Skeletal muscle satellite cell (primary cell): ENCODE measurements at regions not wholly inside any gene's neighbourhood (a gene's known extent, or its start where the extent isn't known, plus 50 kb on each side); places are given as distances from the start of the nearest gene placed in this dataset.

Source experiments
- H3K27me3 ChIP-seq: 2 replicates; pipeline ENCODE4 v1.7.0; 2013; ENCODE audit warnings: low read length; ENCODE audit not compliant: control insufficient read depth, insufficient read depth
- H3K36me3 ChIP-seq: 2 replicates; pipeline ENCODE4 v1.7.0; 2013; ENCODE audit warnings: mild to moderate bottlenecking, control low read depth, low read length; ENCODE audit not compliant: insufficient read depth
- H3K4me1 ChIP-seq: 2 replicates; pipeline ENCODE4 v1.7.0; 2013; ENCODE audit warnings: low read length; ENCODE audit not compliant: control insufficient read depth, insufficient read depth
- H3K4me2 ChIP-seq: 2 replicates; pipeline ENCODE4 v1.7.0; 2013; ENCODE audit warnings: mild to moderate bottlenecking, low read length
- H3K4me3 ChIP-seq: 2 replicates; pipeline ENCODE4 v1.7.0; 2013; ENCODE audit warnings: low read length
- H3K9ac ChIP-seq: 2 replicates; pipeline ENCODE4 v1.7.0; 2013; ENCODE audit warnings: mild to moderate bottlenecking, low read depth, low read length, moderate library complexity
- H3K9me3 ChIP-seq: replicated peaks from 2 replicates; pipeline ENCODE4 v1.7.0; 2013; ENCODE audit warnings: mild to moderate bottlenecking, control low read depth, low read length

- H3K27me3 ChIP-seq, result no peaks in the 10 kb centered on the region
- H3K9ac ChIP-seq, result no peak overlapping the region
- no peaks in the 10 kb centered on the region for H3K9me3 ChIP-seq
- H3K36me3 ChIP-seq, result no peaks in the 10 kb centered on the region
- no peaks in the 10 kb centered on the region for H3K4me1 ChIP-seq
- H3K4me2 ChIP-seq, result no peak overlapping the region
- no peak overlapping the region for H3K4me3 ChIP-seq
Measured at GRCh38 chr12:98037401-98038140, 477.8 kb upstream of the TMPO start.

- H3K36me3 ChIP-seq, result no peaks in the 10 kb centered on the region
- no peaks in the 10 kb centered on the region for H3K4me1 ChIP-seq
- no peak overlapping the region for H3K4me3 ChIP-seq
- no peaks in the 10 kb centered on the region for H3K9me3 ChIP-seq
- no peaks in the 10 kb centered on the region for H3K27me3 ChIP-seq
- H3K9ac ChIP-seq, result no peak overlapping the region
- no peak overlapping the region for H3K4me2 ChIP-seq
Measured at GRCh38 chr12:98042668-98043067, 472.7 kb upstream of the TMPO start.

GRCh38 chr12:98045395-98045794 lies 470.0 kb upstream of the TMPO start:
- H3K4me2 ChIP-seq, result no peak overlapping the region
- H3K36me3 ChIP-seq, result no peaks in the 10 kb centered on the region
- no peaks in the 10 kb centered on the region for H3K9me3 ChIP-seq
- H3K9ac ChIP-seq, result no peak overlapping the region
- no peaks in the 10 kb centered on the region for H3K27me3 ChIP-seq
- no peak overlapping the region for H3K4me3 ChIP-seq
- H3K4me1 ChIP-seq, result no peaks in the 10 kb centered on the region

GRCh38 chr12:98048326-98048725 lies 467.1 kb upstream of the TMPO start:
- Histone ChIP-seq H3K9ac (no peak overlapping the region), H3K4me2 (no peak overlapping the region), H3K36me3 (no peaks in the 10 kb centered on the region), H3K4me3 (no peak overlapping the region), H3K4me1 (no peaks in the 10 kb centered on the region), H3K27me3 (no peaks in the 10 kb centered on the region), H3K9me3 (no peaks in the 10 kb centered on the region)

- Histone ChIP-seq H3K4me3 (no peak overlapping the region), H3K36me3 (no peaks in the 10 kb centered on the region), H3K4me1 (no peaks in the 10 kb centered on the region), H3K4me2 (no peak overlapping the region), H3K27me3 (no peaks in the 10 kb centered on the region), H3K9me3 (no peaks in the 10 kb centered on the region), H3K9ac (no peak overlapping the region)
Measured at GRCh38 chr12:98053202-98053601, 462.2 kb upstream of the TMPO start.

GRCh38 chr12:98057701-98058100 lies 457.7 kb upstream of the TMPO start:
- Histone ChIP-seq H3K9me3 (no peaks in the 10 kb centered on the region), H3K4me2 (no peak overlapping the region), H3K9ac (no peak overlapping the region), H3K4me3 (no peak overlapping the region), H3K36me3 (no peaks in the 10 kb centered on the region), H3K27me3 (no peaks in the 10 kb centered on the region), H3K4me1 (no peaks in the 10 kb centered on the region)

GRCh38 chr12:98058213-98058612 lies 457.2 kb upstream of the TMPO start:
- Histone ChIP-seq H3K4me3 (no peak overlapping the region), H3K4me2 (no peak overlapping the region), H3K36me3 (no peaks in the 10 kb centered on the region), H3K4me1 (no peaks in the 10 kb centered on the region), H3K27me3 (no peaks in the 10 kb centered on the region), H3K9ac (no peak overlapping the region), H3K9me3 (no peaks in the 10 kb centered on the region)

- no peak overlapping the region for H3K9ac ChIP-seq
- no peaks in the 10 kb centered on the region for H3K9me3 ChIP-seq
- H3K4me3 ChIP-seq, result no peak overlapping the region
- no peaks in the 10 kb centered on the region for H3K4me1 ChIP-seq
- no peaks in the 10 kb centered on the region for H3K36me3 ChIP-seq
- H3K27me3 ChIP-seq, result no peaks in the 10 kb centered on the region
- no peak overlapping the region for H3K4me2 ChIP-seq
Measured at GRCh38 chr12:98058838-98059237, 456.6 kb upstream of the TMPO start.

GRCh38 chr12:98059659-98060343 lies 455.6 kb upstream of the TMPO start:
- no peak overlapping the region for H3K9ac ChIP-seq
- no peak overlapping the region for H3K4me3 ChIP-seq
- H3K27me3 ChIP-seq, result no peaks in the 10 kb centered on the region
- H3K9me3 ChIP-seq, result no peaks in the 10 kb centered on the region
- no peaks in the 10 kb centered on the region for H3K36me3 ChIP-seq
- H3K4me2 ChIP-seq, result no peak overlapping the region
- no peaks in the 10 kb centered on the region for H3K4me1 ChIP-seq

GRCh38 chr12:98060411-98060810 lies 455.0 kb upstream of the TMPO start:
- Histone ChIP-seq H3K4me2 (no peak overlapping the region), H3K36me3 (no peaks in the 10 kb centered on the region), H3K4me3 (no peak overlapping the region)

GRCh38 chr12:98062464-98063245 lies 452.7 kb upstream of the TMPO start:
- no peak overlapping the region for H3K4me3 ChIP-seq
- H3K4me1 ChIP-seq, result no peaks in the 10 kb centered on the region
- no peaks in the 10 kb centered on the region for H3K27me3 ChIP-seq
- no peaks in the 10 kb centered on the region for H3K36me3 ChIP-seq
- H3K9ac ChIP-seq, result no peak overlapping the region
- no peaks in the 10 kb centered on the region for H3K9me3 ChIP-seq
- H3K4me2 ChIP-seq, result no peak overlapping the region

More at GRCh38 chr12:98060411-98060810, 455.0 kb upstream of the TMPO start:
- no peak overlapping the region for H3K9ac ChIP-seq
- H3K9me3 ChIP-seq, result no peaks in the 10 kb centered on the region
- no peaks in the 10 kb centered on the region for H3K4me1 ChIP-seq
- H3K27me3 ChIP-seq, result no peaks in the 10 kb centered on the region
